ENCODE measurements at regions not wholly inside any gene's neighbourhood (a gene's known extent, or its start where the extent isn't known, plus 50 kb on each side); places are given as distances from the start of the nearest gene placed in this dataset.

DNA sequence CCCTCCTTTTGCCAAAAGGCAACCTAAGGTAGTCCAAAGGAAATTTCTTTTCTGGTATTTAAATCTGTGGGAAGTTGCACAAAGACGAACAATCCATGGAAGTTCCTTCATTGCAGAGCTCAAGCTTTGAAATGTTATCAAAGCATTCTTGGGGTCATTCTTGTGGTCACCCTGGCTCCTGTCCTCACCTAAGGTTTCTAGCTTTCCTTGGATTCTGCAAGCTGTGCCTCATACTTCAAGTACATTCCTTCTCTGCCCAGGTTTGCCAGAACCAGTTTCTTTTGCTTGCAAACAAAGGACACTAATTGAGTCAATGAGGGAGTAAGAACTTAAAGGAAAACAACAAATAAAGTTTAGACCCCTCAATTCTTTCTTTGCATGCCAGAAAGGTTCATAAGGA, 329.8 kb upstream of the PDZRN3 start:
- TF ChIP-seq, protein P1, sequence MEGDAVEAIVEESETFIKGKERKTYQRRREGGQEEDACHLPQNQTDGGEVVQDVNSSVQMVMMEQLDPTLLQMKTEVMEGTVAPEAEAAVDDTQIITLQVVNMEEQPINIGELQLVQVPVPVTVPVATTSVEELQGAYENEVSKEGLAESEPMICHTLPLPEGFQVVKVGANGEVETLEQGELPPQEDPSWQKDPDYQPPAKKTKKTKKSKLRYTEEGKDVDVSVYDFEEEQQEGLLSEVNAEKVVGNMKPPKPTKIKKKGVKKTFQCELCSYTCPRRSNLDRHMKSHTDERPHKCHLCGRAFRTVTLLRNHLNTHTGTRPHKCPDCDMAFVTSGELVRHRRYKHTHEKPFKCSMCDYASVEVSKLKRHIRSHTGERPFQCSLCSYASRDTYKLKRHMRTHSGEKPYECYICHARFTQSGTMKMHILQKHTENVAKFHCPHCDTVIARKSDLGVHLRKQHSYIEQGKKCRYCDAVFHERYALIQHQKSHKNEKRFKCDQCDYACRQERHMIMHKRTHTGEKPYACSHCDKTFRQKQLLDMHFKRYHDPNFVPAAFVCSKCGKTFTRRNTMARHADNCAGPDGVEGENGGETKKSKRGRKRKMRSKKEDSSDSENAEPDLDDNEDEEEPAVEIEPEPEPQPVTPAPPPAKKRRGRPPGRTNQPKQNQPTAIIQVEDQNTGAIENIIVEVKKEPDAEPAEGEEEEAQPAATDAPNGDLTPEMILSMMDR (IDR thresholded peaks at IDR 0.05; ENCODE audit: poor library complexity, severe bottlenecking): no peak
- TF ChIP-seq RAD21 (conservative IDR thresholded peaks at IDR 0.05): no peak
- TF ChIP-seq POLR2AphosphoS5 (IDR thresholded peaks at IDR 0.05): no peak
